CD4-positive, alpha-beta memory T cell (primary cell): ENCODE measurements at regions not wholly inside any gene's neighbourhood (a gene's known extent, or its start where the extent isn't known, plus 50 kb on each side); places are given as distances from the start of the nearest gene placed in this dataset.

ENCODE experiments used
- CTCF ChIA-PET: fragments of 350-600 bp; sonication (Branson Sonifier 250); formaldehyde crosslinking; loops from one replicate; lab custom pipeline; 2021; ENCODE audit warnings: inconsistent platforms; ENCODE audit not compliant: partially characterized antibody; lab: Charles Lee
- POLR2A ChIA-PET: fragments of 350-600 bp; sonication (Branson Sonifier 250); formaldehyde crosslinking; loops from one replicate; lab custom pipeline; 2021; ENCODE audit not compliant: partially characterized antibody; lab: Charles Lee
- DNase-seq, 5 donors: peaks; one replicate each; pipeline versions ENCODE4 v3.0.0 to v3.0.0-alpha.2; 2020 to 2022; ENCODE audit warnings: mixed read lengths in 1 of 5
- H3K27ac ChIP-seq: one replicate; pipeline ENCODE4 v1.7.0; 2013; ENCODE audit warnings: low read depth, low read length
- H3K27me3 ChIP-seq: 2 replicates; pipeline ENCODE4 v1.7.0; 2013; ENCODE audit warnings: mild to moderate bottlenecking, low read length, moderate library complexity; ENCODE audit not compliant: insufficient read depth
- H3K36me3 ChIP-seq: 2 replicates; pipeline ENCODE4 v1.7.0; 2013; ENCODE audit warnings: mild to moderate bottlenecking, low read length, moderate library complexity; ENCODE audit not compliant: insufficient read depth
- H3K4me1 ChIP-seq: 2 replicates; pipeline ENCODE4 v1.7.0; 2013; ENCODE audit warnings: mild to moderate bottlenecking, low read length, moderate library complexity; ENCODE audit not compliant: insufficient read depth
- H3K4me3 ChIP-seq, 2 donors: one replicate each; pipeline ENCODE4 v1.7.0; 2013; ENCODE audit warnings: low read length in 2 of 2, mild to moderate bottlenecking in 1 of 2
- H3K9me3 ChIP-seq, 2 donors: one replicate each; pipeline ENCODE4 v1.7.0; 2013; ENCODE audit warnings: low read length in 2 of 2, control low read depth in 1 of 2; ENCODE audit not compliant: control insufficient read depth in 1 of 2
- H3K27ac Mint-ChIP-seq, 7 donors: one replicate each; pipeline ENCODE4 v1.8.0; 2020 to 2021; ENCODE audit warnings: mixed read lengths in 7 of 7, mild to moderate bottlenecking in 6 of 7, inconsistent platforms in 3 of 7, moderate library complexity in 3 of 7
- H3K27me3 Mint-ChIP-seq, 2 donors: one replicate each; pipeline ENCODE4 v1.8.0; 2020 to 2021; ENCODE audit warnings: mixed read lengths in 2 of 2
- H3K36me3 Mint-ChIP-seq, 2 donors: one replicate each; pipeline ENCODE4 v1.8.0; 2020 to 2021; ENCODE audit warnings: mixed read lengths in 2 of 2, inconsistent platforms in 1 of 2, mild to moderate bottlenecking in 1 of 2
- H3K4me1 Mint-ChIP-seq, 4 donors: one replicate each; pipeline ENCODE4 v1.8.0; 2020 to 2021; ENCODE audit warnings: mixed read lengths in 4 of 4, mild to moderate bottlenecking in 1 of 4
- H3K4me3 Mint-ChIP-seq, 8 donors: one replicate each; pipeline ENCODE4 v1.8.0; 2020 to 2021; ENCODE audit warnings: mixed read lengths in 8 of 8, mild to moderate bottlenecking in 7 of 8, moderate library complexity in 6 of 8, inconsistent platforms in 3 of 8
- H3K9me3 Mint-ChIP-seq, 8 donors: one replicate each; pipeline ENCODE4 v1.8.0; 2020 to 2021; ENCODE audit warnings: mixed read lengths in 8 of 8, mild to moderate bottlenecking in 5 of 8, inconsistent platforms in 3 of 8, moderate library complexity in 1 of 8
- intact Hi-C: fragments of 100-400 bp; cut with micrococcal nuclease; formaldehyde crosslinking; loops from one replicate; pipeline ENCODE4 v1.15.1; 2023

DNA sequence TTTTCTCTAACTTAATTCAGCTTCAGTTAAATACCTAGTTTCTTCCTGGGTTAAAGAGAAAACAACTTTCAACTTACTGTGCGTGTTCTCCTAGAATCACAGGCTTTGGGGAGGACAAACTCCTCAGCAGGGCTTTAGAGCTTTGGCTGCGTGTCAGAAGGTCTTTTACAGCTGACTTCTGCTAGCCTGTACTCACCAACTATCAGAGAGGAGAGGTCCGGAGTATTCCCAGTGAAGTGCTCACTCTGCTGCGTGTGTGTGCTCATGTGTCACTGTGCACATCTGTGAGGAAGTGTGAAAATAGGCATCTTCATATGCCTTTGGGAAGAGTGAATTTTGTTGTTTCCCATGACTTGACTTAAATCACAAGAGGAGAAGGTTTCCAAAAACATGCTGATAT is 423.2 kb upstream of the SGCD start:
- Mint-ChIP-seq H3K9me3 (no peaks in the 10 kb centered on the region), H3K4me1 (no peaks in the 10 kb centered on the region), H3K4me3 (no peak overlapping the region), H3K27me3 (peaks cover 0 to 3% of the 10 kb centered on the region in 2 donors), H3K27ac (no peak overlapping the region), H3K36me3 (no peaks in the 10 kb centered on the region)
- CTCF ChIA-PET, result no interaction called here
- H3K4me1 ChIP-seq, result no peaks in the 10 kb centered on the region
- no peaks in the 10 kb centered on the region for H3K27me3 ChIP-seq
- H3K27ac ChIP-seq, result no peak overlapping the region
- no peak for DNase-seq
- intact Hi-C loops, result no loop called here
- H3K36me3 ChIP-seq, result no peaks in the 10 kb centered on the region
- H3K4me3 ChIP-seq, result no peak overlapping the region
- POLR2A ChIA-PET, result no interaction called here
- no peaks in the 10 kb centered on the region for H3K9me3 ChIP-seq

DNA sequence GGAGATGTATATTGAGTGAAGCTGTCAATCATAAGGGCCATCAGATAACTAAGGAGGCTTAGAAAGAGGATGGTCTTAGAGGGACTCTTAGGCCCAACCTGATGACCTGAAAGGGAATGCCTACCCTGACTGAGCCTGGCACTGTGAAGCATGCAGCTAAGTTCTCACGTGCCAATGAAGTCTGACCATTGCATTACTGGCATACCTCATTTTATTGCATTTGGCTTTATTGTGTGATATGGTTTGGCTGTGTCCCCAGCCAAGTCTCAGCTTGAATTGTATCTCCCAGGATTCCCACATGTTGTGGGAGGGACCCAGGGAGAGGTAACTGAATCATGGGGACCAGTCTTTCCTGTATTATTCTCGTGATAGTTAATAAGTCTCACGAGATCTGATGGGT is 421.6 kb upstream of the SGCD start:
- Mint-ChIP-seq H3K27me3 (peaks cover 0 to 1% of the 10 kb centered on the region in 2 donors), H3K4me1 (no peaks in the 10 kb centered on the region), H3K27ac (no peak overlapping the region), H3K4me3 (no peak overlapping the region), H3K36me3 (no peaks in the 10 kb centered on the region), H3K9me3 (no peaks in the 10 kb centered on the region)
- Histone ChIP-seq H3K27ac (no peak overlapping the region), H3K36me3 (no peaks in the 10 kb centered on the region), H3K9me3 (no peaks in the 10 kb centered on the region), H3K4me3 (no peak overlapping the region), H3K27me3 (no peaks in the 10 kb centered on the region), H3K4me1 (no peaks in the 10 kb centered on the region)
- intact Hi-C loops, result no loop called here
- ChIA-PET CTCF (no interaction called here), POLR2A (no interaction called here)
- no peak for DNase-seq

DNA sequence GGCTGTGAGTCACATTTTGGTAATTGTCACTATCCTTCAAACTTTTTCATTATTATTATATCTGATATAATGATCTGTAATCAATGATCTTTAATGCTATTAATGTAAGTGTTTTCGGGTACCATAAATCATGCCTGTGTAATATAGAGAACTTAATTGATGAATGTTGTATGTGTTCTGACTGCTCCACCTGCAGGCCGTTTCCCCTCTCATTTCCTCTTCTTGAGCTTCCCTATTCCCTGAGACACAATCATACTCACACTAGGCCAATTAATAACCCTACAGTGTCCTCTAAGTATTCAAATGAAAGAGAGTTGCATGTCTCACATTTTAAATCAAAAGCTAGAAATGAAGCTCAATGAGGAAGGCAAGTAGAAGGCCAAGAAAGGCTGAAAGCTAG is 420.9 kb upstream of the SGCD start:
- Mint-ChIP-seq H3K27me3 (peaks cover 0 to 1% of the 10 kb centered on the region in 2 donors), H3K36me3 (no peaks in the 10 kb centered on the region), H3K4me1 (no peaks in the 10 kb centered on the region), H3K4me3 (no peak overlapping the region), H3K9me3 (no peaks in the 10 kb centered on the region), H3K27ac (no peak overlapping the region)
- Histone ChIP-seq H3K36me3 (no peaks in the 10 kb centered on the region), H3K4me1 (no peaks in the 10 kb centered on the region), H3K9me3 (no peaks in the 10 kb centered on the region), H3K4me3 (no peak overlapping the region), H3K27me3 (no peaks in the 10 kb centered on the region), H3K27ac (no peak overlapping the region)
- intact Hi-C loops, result no loop called here
- no peak for DNase-seq
- ChIA-PET CTCF (no interaction called here), POLR2A (no interaction called here)

DNA sequence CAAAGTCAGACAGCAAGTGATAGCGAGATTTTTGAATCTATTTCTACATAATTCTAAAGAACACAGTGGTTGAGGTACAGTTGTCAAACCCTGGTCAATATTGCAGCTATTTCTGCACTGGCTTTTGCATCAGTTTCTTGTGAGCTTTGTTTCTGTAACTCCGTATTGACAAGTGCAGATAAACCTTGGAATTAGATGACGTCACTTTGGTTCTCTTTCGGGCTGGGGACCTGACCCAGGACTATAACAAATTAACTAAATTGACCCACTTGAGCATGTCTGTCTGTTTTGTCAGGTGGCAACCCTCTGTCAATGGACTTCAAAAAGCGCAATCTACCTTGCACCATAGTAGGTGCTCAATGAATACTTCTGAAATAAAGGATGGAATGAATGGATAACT is 418.4 kb upstream of the SGCD start:
- Histone ChIP-seq H3K4me3 (no peak overlapping the region), H3K27ac (no peak overlapping the region), H3K4me1 (no peaks in the 10 kb centered on the region), H3K27me3 (no peaks in the 10 kb centered on the region), H3K9me3 (no peaks in the 10 kb centered on the region), H3K36me3 (no peaks in the 10 kb centered on the region)
- POLR2A ChIA-PET, result no interaction called here
- Mint-ChIP-seq H3K36me3 (no peaks in the 10 kb centered on the region), H3K9me3 (peaks cover 0 to 4% (median 0%) of the 10 kb centered on the region in 8 donors), H3K27ac (no peak overlapping the region), H3K27me3 (peaks cover 4% of the 10 kb centered on the region in 2 donors), H3K4me3 (no peak overlapping the region), H3K4me1 (no peaks in the 10 kb centered on the region)
- CTCF ChIA-PET, result no interaction called here
- intact Hi-C loops, result no loop called here
- no peak for DNase-seq

DNA sequence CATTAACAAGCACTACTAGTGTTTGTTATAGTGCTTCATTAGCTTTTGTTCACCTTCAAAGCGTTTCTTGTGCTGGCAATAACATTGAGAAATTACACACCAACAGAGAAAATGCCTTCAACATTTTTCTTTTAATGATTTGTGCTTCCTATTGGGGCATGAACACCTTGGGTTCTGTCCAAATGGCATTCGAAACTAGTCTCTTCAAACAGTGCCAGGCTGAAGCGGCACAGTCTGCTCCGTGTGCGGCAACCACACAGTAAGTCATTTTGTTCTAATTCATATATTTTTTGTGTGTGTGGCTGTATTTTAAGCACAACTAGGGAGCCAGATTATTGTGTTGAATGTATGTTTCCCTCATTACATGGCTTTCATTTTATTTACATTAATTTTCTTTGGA is 414.7 kb upstream of the SGCD start:
- H3K27me3 Mint-ChIP-seq, result peaks cover 3 to 6% of the 10 kb centered on the region in 2 donors
- no peaks in the 10 kb centered on the region for H3K4me1 Mint-ChIP-seq
- H3K9me3 Mint-ChIP-seq, result peaks cover 0 to 4% (median 0%) of the 10 kb centered on the region in 8 donors

DNA sequence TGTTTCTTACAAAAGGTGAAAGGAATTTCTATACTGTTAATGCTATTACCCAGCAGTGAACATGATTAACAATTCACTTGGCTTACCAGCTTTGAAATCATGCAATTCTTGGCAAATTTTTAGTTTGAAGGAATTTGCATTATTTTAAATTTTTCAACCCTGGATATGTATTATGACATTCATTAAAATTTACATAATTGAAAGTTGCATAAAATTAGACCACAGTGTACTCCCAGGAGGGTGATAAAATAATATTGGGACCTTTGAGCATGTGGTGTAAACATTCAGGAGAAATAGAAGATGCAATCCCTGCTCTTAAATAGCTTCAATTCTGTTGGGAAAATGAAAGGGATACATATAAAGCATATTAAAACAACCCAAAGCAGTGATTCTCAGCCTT is 412.2 kb upstream of the SGCD start:
- no peaks in the 10 kb centered on the region for H3K4me1 Mint-ChIP-seq
- Histone ChIP-seq H3K4me3 (no peak overlapping the region), H3K36me3 (no peaks in the 10 kb centered on the region), H3K4me1 (no peaks in the 10 kb centered on the region), H3K9me3 (no peaks in the 10 kb centered on the region), H3K27me3 (no peaks in the 10 kb centered on the region), H3K27ac (no peak overlapping the region)
- H3K36me3 Mint-ChIP-seq, result no peaks in the 10 kb centered on the region
- no peak for DNase-seq
- ChIA-PET POLR2A (no interaction called here), CTCF (no interaction called here)
- H3K4me3 Mint-ChIP-seq, result no peak overlapping the region
- no peak overlapping the region for H3K27ac Mint-ChIP-seq
- peaks cover 3 to 8% of the 10 kb centered on the region in 2 donors for H3K27me3 Mint-ChIP-seq
- intact Hi-C loops, result no loop called here
- H3K9me3 Mint-ChIP-seq, result peaks cover 0 to 4% (median 0%) of the 10 kb centered on the region in 8 donors

More for the DNA sequence above, 414.7 kb upstream of the SGCD start:
- Histone ChIP-seq H3K4me1 (no peaks in the 10 kb centered on the region), H3K27me3 (no peaks in the 10 kb centered on the region), H3K27ac (no peak overlapping the region), H3K36me3 (no peaks in the 10 kb centered on the region), H3K9me3 (no peaks in the 10 kb centered on the region), H3K4me3 (no peak overlapping the region)
- Mint-ChIP-seq H3K36me3 (no peaks in the 10 kb centered on the region), H3K27ac (peak overlapping the region in 1 of 7 donors; percentile 39), H3K4me3 (no peak overlapping the region)
- no peak for DNase-seq
- POLR2A ChIA-PET, result no interaction called here
- CTCF ChIA-PET, result no interaction called here
- intact Hi-C loops, result no loop called here

DNA sequence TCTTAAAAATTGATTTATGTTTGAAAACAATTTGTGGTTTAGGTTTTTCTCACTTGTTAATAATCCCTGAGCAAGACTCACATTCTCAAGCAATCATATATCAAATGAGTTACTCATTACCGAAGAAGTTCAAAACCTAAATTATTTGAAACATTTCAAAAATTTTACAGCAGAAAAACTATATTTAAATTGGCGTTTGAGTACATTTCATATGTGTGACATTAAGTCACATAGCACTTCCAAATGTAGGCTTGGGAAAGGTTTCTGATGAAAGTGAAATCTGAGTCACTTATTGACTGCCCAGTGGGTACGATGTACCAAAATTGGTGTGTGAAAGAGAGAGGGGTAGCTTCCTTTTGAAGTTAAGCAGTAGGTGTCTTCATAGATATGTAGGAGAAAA is 411.4 kb upstream of the SGCD start:
- intact Hi-C loops, result no loop called here
- H3K27me3 Mint-ChIP-seq, result peaks cover 3 to 10% of the 10 kb centered on the region in 2 donors
- no peaks in the 10 kb centered on the region for H3K36me3 ChIP-seq
- DNase-seq, result no peak
- no peak overlapping the region for H3K27ac Mint-ChIP-seq
- no peaks in the 10 kb centered on the region for H3K4me1 Mint-ChIP-seq
- no peak overlapping the region for H3K27ac ChIP-seq
- no peak overlapping the region for H3K4me3 ChIP-seq
- H3K9me3 Mint-ChIP-seq, result peaks cover 0 to 4% (median 0%) of the 10 kb centered on the region in 8 donors
- no peaks in the 10 kb centered on the region for H3K9me3 ChIP-seq
- POLR2A ChIA-PET, result no interaction called here
- H3K4me3 Mint-ChIP-seq, result no peak overlapping the region
- H3K27me3 ChIP-seq, result no peaks in the 10 kb centered on the region
- H3K36me3 Mint-ChIP-seq, result no peaks in the 10 kb centered on the region
- no peaks in the 10 kb centered on the region for H3K4me1 ChIP-seq
- CTCF ChIA-PET, result no interaction called here

DNA sequence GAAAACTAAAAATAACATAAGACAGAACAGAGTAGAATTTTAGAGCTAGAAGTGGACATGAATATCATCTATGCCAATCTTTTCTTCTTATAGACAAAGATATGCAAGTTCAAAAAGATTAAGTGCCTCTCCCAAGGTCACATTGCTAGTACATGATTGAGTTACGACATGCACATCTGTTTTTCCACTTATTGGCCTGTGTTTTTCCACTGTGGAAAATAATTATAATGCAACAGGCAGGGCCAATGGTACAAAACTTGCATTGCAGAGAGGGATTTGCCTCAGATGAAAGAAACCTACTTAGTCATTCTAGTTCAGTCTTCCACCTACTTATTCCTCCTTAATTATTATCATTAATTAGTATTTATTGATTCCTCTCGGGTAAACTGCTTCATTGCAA is 407.8 kb upstream of the SGCD start:
- intact Hi-C loops, result no loop called here
- Histone ChIP-seq H3K27me3 (no peaks in the 10 kb centered on the region), H3K4me1 (no peaks in the 10 kb centered on the region), H3K4me3 (no peak overlapping the region), H3K36me3 (no peaks in the 10 kb centered on the region), H3K27ac (no peak overlapping the region), H3K9me3 (no peaks in the 10 kb centered on the region)
- ChIA-PET CTCF (no interaction called here), POLR2A (no interaction called here)
- DNase-seq, result no peak
- Mint-ChIP-seq H3K4me1 (no peaks in the 10 kb centered on the region), H3K36me3 (no peaks in the 10 kb centered on the region), H3K27me3 (peaks cover 0 to 6% of the 10 kb centered on the region in 2 donors), H3K4me3 (no peak overlapping the region), H3K9me3 (no peaks in the 10 kb centered on the region), H3K27ac (no peak overlapping the region)
